Mesothelial cell of epicardium (in vitro differentiated cells): ENCODE measurements at regions not wholly inside any gene's neighbourhood (a gene's known extent, or its start where the extent isn't known, plus 50 kb on each side); places are given as distances from the start of the nearest gene placed in this dataset.
A peak's percentile ranks its signal among the peaks of the same experiment; 100 is the strongest.

ENCODE experiments used
- DNase-seq, 2 experiments: peaks; one replicate each; pipeline ENCODE4 v3.0.0; 2021; ENCODE audit warnings: low spot score in 2 of 2; ENCODE audit not compliant: unreplicated experiment in 2 of 2
- H3K27ac Mint-ChIP-seq: 2 replicates; pipeline ENCODE4 v1.8.0; 2021; ENCODE audit warnings: mixed read lengths
- H3K27me3 Mint-ChIP-seq: 2 replicates; pipeline ENCODE4 v1.8.0; 2021; ENCODE audit warnings: low read depth, mixed read lengths
- H3K36me3 Mint-ChIP-seq: 2 replicates; pipeline ENCODE4 v1.8.0; 2021; ENCODE audit warnings: mixed read lengths
- H3K4me1 Mint-ChIP-seq: 2 replicates; pipeline ENCODE4 v1.8.0; 2021; ENCODE audit warnings: mixed read lengths
- H3K4me3 Mint-ChIP-seq: 2 replicates; pipeline ENCODE4 v1.8.0; 2021; ENCODE audit warnings: mild to moderate bottlenecking, moderate library complexity, mixed read lengths
- H3K9me3 Mint-ChIP-seq: 2 replicates; pipeline ENCODE4 v1.8.0; 2021; ENCODE audit warnings: mixed read lengths
- CTCF ChIP-seq: fragments of 200-600 bp; sonication (generic); IDR thresholded peaks from one replicate; pipeline ENCODE4 v1.5.0; 2021; ENCODE audit warnings: antibody characterized with exemption; ENCODE audit not compliant: unreplicated experiment

DNA sequence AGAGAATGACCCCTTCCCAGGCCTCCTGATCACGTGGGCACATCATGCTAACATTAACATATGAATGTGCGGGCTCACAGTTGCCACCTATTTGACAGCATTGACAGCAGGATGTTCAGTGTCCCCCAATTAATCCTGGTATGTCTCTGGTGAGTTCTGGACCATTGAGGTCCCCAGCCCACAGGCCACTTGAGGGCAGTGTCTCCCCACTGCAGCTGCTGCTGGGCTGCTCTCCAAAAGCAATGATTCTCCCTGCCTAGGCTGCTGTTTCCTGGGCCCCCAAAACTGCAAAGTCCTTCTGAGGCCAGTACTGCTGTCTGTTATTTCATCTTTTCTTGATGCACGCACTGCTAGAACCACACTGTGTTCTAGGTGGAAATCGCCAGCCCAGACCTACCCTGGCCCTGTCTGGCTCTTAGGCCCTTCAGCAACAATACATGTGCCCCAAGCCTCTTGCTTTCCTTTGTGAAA lies 52.7 kb upstream of the MAPK4 start:
- TF ChIP-seq CTCF, result no peak
- Mint-ChIP-seq H3K4me1 (peaks cover 4% of the 10 kb centered on the region), H3K4me3 (no peak overlapping the region), H3K36me3 (no peaks in the 10 kb centered on the region), H3K9me3 (peaks cover 14% of the 10 kb centered on the region), H3K27ac (no peak overlapping the region), H3K27me3 (no peaks in the 10 kb centered on the region)
- DNase-seq, result peak in 1 of 2 experiments; percentile 75

GRCh38 chr18:50508228-50508627 lies 51.7 kb upstream of the MAPK4 start:
- Mint-ChIP-seq H3K36me3 (no peaks in the 10 kb centered on the region), H3K9me3 (peaks cover 14% of the 10 kb centered on the region), H3K4me3 (no peak overlapping the region), H3K27ac (no peak overlapping the region), H3K4me1 (peaks cover 4% of the 10 kb centered on the region), H3K27me3 (no peaks in the 10 kb centered on the region)
- DNase-seq, result no peak
- TF ChIP-seq CTCF, result no peak

DNA sequence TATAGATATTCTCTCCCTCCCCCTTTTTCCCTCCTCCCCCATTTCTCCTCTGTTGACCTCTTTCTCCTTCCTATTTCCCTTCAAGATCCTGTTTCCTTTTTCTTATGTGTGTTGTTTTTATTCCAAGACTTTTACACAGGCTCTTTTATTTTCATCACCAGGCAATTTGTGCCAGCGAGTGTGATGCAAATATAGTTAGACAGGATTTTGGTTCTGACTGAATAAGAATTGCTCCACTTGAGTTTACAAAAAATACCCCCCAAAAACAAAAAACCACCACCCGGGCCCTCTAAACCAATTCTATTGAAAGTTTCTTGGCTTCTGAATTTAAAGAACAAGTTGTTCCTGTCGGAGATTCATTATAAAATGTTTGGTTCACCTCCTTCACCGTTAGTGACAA lies 50.9 kb upstream of the MAPK4 start:
- Mint-ChIP-seq H3K27me3 (no peaks in the 10 kb centered on the region), H3K4me1 (peaks cover 4% of the 10 kb centered on the region), H3K4me3 (no peak overlapping the region), H3K36me3 (no peaks in the 10 kb centered on the region), H3K27ac (no peak overlapping the region), H3K9me3 (peaks cover 6% of the 10 kb centered on the region)
- no peak for DNase-seq
- no peak for TF ChIP-seq CTCF
